ENCODE measurements at regions not wholly inside any gene's neighbourhood (a gene's known extent, or its start where the extent isn't known, plus 50 kb on each side); places are given as distances from the start of the nearest gene placed in this dataset.

DNA sequence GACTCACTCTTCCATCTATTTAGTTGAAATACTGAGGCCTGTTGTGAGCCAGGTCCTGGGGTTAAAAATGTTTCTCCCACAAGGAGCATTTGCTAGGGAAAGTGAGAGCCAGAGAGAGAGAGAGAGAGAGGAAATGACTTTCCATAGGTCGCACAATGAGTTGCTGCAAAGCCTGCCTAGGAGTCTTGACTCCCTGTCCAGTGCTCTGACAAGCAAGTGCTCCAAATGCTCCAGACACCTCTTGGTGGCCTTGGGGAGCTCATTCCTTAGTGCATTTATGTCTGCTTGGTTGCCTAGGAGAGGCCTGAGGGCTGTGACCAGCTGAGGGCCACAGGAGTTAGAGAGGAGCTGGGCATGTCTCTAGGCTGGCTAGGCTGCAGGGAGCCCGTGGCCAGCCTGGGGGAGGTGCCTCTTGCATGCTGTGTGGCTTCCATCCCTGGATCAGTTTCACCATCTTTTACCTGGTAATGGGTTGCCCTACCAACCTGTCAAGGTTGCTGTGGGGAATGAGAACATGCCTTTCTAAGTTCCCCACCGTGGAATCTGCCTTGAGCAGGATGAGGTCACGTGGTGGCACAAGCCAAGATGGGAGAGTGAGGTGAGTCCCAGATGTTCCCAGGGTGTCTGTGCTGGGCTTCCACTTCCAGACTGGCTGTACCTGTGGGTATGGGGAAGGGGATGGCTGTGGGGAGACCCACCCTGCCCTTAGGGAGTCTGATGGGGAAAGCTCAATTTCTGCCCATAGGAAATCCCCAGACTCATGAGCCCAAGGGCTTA, 105.0 kb downstream of the VEGFA start:
- DNase-seq: no peak
- Mint-ChIP-seq H3K27me3 (peaks cover 4% of the 10 kb centered on the region), H3K27ac (no peak overlapping the region), H3K36me3 (ENCODE audit: low read depth) (no peaks in the 10 kb centered on the region), H3K9me3 (no peaks in the 10 kb centered on the region), H3K4me1 (no peaks in the 10 kb centered on the region), H3K4me3 (no peak overlapping the region)
- intact Hi-C loops (cut with micrococcal nuclease): no loop called here

DNA sequence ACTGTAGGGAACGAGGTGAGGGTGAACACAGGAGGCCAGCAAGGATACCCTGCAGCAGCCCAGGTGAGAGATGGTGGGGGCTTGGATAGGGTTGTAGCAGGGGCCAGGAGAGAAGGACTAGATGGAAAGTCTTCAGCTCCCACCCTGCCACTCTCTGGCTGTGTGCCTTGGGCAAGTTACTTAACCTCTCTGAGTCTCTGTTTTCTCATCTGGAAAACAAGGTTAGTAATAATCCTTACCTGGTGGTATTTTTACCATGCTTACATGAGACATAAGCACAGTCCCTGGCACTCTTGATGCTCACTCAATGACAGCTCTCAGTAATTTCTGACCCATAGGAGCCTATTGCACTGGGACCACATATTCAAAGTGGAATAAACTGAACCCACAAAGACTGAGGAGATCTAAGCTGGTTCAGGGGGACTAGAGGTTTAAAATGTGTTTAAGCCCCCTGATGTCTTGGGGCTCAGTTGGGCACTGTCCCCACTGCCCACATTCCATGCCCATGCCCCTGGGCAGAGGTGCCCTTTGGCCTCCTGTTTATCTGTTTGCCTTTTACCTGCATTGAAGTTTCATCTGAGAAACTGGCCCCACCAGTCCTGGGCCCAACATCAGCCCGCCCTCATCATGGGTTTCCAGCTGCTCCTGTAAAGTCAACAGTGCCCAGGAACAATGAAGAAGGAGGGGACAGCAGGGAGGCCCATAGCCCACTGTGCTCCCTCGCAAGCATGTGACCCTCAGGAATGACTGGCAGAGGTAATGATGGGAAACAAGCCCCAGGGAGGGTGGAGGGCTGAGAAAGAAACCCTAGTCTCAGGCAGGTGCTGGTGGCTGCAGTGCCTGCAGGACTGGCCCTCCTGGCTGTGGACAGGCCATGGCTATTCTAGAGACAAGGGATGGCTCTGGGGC, 104.0 kb downstream of the VEGFA start:
- Mint-ChIP-seq H3K4me1 (no peaks in the 10 kb centered on the region), H3K36me3 (ENCODE audit: low read depth) (no peaks in the 10 kb centered on the region), H3K4me3 (no peak overlapping the region), H3K27ac (no peak overlapping the region), H3K9me3 (no peaks in the 10 kb centered on the region), H3K27me3 (peaks cover 4% of the 10 kb centered on the region)
- intact Hi-C loops (cut with micrococcal nuclease): no loop called here
- DNase-seq: no peak

DNA sequence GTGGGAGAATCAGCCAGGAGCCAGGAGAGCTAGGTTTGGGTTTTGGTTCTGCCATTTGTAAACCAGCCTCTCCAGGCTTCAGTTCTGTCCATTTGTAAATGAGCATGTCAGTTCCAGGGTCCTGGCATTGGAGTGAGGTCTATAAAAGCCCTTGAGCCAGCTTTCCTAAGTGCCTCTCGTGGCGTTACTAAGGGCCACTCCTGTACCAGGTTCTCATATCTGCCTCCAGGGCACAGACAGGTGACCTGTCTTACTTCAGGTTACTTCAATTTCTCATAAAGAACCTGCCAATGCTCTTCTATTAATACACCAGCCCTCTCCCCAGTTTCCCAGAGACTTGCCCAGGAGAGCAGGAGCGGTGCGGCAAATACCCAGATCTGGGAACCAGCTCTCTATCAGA, 101.9 kb downstream of the VEGFA start:
- Mint-ChIP-seq H3K27me3 (peaks cover 4% of the 10 kb centered on the region), H3K36me3 (ENCODE audit: low read depth) (no peaks in the 10 kb centered on the region), H3K9me3 (no peaks in the 10 kb centered on the region), H3K27ac (no peak overlapping the region), H3K4me3 (no peak overlapping the region), H3K4me1 (no peaks in the 10 kb centered on the region)
- no peak for DNase-seq
- intact Hi-C loops (cut with micrococcal nuclease): no loop called here

GRCh38 chr6:43871284-43871683, 101.3 kb downstream of the VEGFA start:
- intact Hi-C loops (cut with micrococcal nuclease): no loop called here

GRCh38 chr6:43870660-43871061, 100.7 kb downstream of the VEGFA start:
- H3K27me3 Mint-ChIP-seq: peaks cover 4% of the 10 kb centered on the region
- no peaks in the 10 kb centered on the region for H3K4me1 Mint-ChIP-seq
- no peaks in the 10 kb centered on the region for H3K9me3 Mint-ChIP-seq
- DNase-seq: no peak
- no peak overlapping the region for H3K27ac Mint-ChIP-seq
- intact Hi-C loops (cut with micrococcal nuclease): no loop called here
- no peaks in the 10 kb centered on the region for H3K36me3 Mint-ChIP-seq (ENCODE audit: low read depth)
- H3K4me3 Mint-ChIP-seq: no peak overlapping the region

More at GRCh38 chr6:43871284-43871683, 101.3 kb downstream of the VEGFA start:
- H3K27ac Mint-ChIP-seq: no peak overlapping the region
- DNase-seq: no peak
- H3K4me3 Mint-ChIP-seq: no peak overlapping the region
- no peaks in the 10 kb centered on the region for H3K9me3 Mint-ChIP-seq
- peaks cover 4% of the 10 kb centered on the region for H3K27me3 Mint-ChIP-seq
- no peaks in the 10 kb centered on the region for H3K36me3 Mint-ChIP-seq (ENCODE audit: low read depth)
- H3K4me1 Mint-ChIP-seq: no peaks in the 10 kb centered on the region

DNA sequence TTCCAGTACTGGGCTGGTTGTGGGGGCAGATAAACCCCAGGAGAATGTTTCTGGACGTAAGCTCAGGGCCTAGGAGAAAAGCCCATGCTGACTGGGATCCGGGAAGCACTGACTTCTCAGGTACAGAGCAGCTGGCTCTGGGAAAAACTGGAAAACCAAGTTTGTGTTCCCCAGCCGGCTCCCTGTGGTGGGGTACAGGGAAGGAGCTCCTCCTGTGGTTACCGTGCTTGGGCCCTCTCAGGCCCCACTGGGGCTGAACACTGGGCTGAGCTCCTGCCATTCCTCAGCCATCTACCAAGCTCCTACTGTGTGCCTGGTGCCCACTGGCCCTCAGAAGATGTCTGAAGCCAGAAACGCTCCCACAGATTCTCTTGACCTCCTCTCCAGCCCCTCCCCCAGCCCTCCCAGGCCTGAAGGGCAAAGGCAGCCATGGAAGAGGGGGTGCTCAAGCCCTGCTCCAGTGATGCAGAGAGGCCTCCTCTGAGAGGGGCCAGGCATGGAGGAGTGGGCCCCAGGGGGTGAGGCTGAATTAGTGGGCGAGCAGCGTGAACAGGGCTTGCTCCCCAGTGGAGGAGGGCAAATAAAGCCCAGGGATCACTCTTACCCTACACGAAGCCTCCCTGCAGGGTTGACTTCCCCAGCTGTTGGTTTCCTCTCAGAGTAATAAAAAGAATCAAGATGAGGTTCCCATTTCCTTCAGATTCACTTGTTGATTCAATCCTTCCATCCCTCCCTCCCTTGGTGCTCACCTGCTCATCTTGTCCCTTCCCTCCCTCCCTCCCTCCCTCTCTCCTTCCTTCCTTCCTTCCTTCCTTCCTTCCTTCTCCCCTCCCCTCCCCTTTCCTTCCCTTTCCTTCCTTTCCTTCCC, 100.0 kb downstream of the VEGFA start:
- intact Hi-C loops (cut with micrococcal nuclease): no loop called here
- Mint-ChIP-seq H3K27ac (no peak overlapping the region), H3K4me1 (no peaks in the 10 kb centered on the region), H3K4me3 (no peak overlapping the region), H3K9me3 (no peaks in the 10 kb centered on the region), H3K27me3 (peaks cover 4% of the 10 kb centered on the region), H3K36me3 (ENCODE audit: low read depth) (no peaks in the 10 kb centered on the region)
- DNase-seq: no peak

GRCh38 chr6:43869079-43869710, 99.2 kb downstream of the VEGFA start:
- H3K9me3 Mint-ChIP-seq: no peaks in the 10 kb centered on the region
- no peak overlapping the region for H3K27ac Mint-ChIP-seq
- no peaks in the 10 kb centered on the region for H3K4me1 Mint-ChIP-seq
- no peaks in the 10 kb centered on the region for H3K36me3 Mint-ChIP-seq (ENCODE audit: low read depth)
- intact Hi-C loops (cut with micrococcal nuclease): no loop called here
- peaks cover 4% of the 10 kb centered on the region for H3K27me3 Mint-ChIP-seq
- no peak overlapping the region for H3K4me3 Mint-ChIP-seq
- DNase-seq: no peak

- DNase-seq: no peak
- H3K27ac Mint-ChIP-seq: no peak overlapping the region
- H3K27me3 Mint-ChIP-seq: peaks cover 7% of the 10 kb centered on the region
- H3K4me3 Mint-ChIP-seq: no peak overlapping the region
- H3K9me3 Mint-ChIP-seq: no peaks in the 10 kb centered on the region
- H3K36me3 Mint-ChIP-seq (ENCODE audit: low read depth): no peaks in the 10 kb centered on the region
- intact Hi-C loops (cut with micrococcal nuclease): no loop called here
- H3K4me1 Mint-ChIP-seq: no peaks in the 10 kb centered on the region
Observed at GRCh38 chr6:43868467-43868866, 98.5 kb downstream of the VEGFA start.

DNA sequence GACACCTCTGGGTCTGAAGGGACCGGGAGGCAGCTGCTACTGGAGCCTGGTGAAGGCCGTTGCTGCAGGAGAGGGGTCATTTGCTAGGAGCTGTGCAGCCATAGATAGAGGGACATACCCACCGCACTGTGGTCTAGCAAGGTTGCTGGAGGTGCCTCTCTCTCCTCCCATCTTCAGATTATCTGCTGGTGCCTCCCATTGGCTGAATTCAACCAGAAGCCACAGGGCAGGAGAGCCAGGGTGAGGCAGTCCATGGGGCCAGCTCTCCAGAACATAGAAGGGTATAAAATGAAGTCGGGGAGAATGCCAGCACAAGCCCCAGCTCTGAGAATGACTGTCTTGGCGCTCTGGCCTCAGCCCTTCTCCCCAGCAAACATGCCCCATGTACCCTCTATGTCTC, 98.0 kb downstream of the VEGFA start:
- no peaks in the 10 kb centered on the region for H3K4me1 Mint-ChIP-seq
- no peak for DNase-seq
- no peak overlapping the region for H3K4me3 Mint-ChIP-seq
- no peaks in the 10 kb centered on the region for H3K9me3 Mint-ChIP-seq
- H3K36me3 Mint-ChIP-seq (ENCODE audit: low read depth): no peaks in the 10 kb centered on the region
- intact Hi-C loops (cut with micrococcal nuclease): no loop called here
- peaks cover 7% of the 10 kb centered on the region for H3K27me3 Mint-ChIP-seq
- no peak overlapping the region for H3K27ac Mint-ChIP-seq

- Mint-ChIP-seq H3K9me3 (no peaks in the 10 kb centered on the region), H3K27me3 (peaks cover 5% of the 10 kb centered on the region), H3K4me3 (no peak overlapping the region), H3K27ac (no peak overlapping the region), H3K4me1 (no peaks in the 10 kb centered on the region), H3K36me3 (ENCODE audit: low read depth) (no peaks in the 10 kb centered on the region)
- intact Hi-C loops (cut with micrococcal nuclease): no loop called here
- DNase-seq: no peak
Observed at GRCh38 chr6:43867246-43867645, 97.2 kb downstream of the VEGFA start.

- H3K9me3 Mint-ChIP-seq: no peaks in the 10 kb centered on the region
- DNase-seq: no peak
- no peaks in the 10 kb centered on the region for H3K36me3 Mint-ChIP-seq (ENCODE audit: low read depth)
- H3K4me1 Mint-ChIP-seq: no peaks in the 10 kb centered on the region
- intact Hi-C loops (cut with micrococcal nuclease): no loop called here
- H3K27ac Mint-ChIP-seq: no peak overlapping the region
- peaks cover 5% of the 10 kb centered on the region for H3K27me3 Mint-ChIP-seq
- H3K4me3 Mint-ChIP-seq: no peak overlapping the region
Observed at GRCh38 chr6:43865932-43866645, 96.1 kb downstream of the VEGFA start.

DNA sequence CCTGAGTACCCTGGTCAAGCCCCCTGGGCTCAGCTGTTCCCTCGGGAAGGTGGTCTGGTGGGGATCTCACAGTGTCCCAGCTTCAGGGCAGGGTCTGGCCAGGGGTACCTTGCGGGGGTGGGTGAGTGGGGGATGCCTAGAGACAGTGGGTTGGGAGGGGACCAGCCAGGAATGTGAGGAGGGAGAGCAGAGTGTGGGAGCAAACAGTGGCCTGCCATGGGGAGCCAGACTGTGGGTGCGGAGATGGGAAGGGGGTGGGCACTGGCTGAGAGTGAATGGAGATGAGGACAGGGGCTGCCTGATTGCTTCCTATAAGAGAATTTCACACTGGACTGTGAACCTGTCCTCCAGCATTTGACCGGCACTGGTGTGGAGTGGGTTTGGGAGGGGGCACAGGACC, 95.1 kb downstream of the VEGFA start:
- peaks cover 5% of the 10 kb centered on the region for H3K27me3 Mint-ChIP-seq
- H3K27ac Mint-ChIP-seq: no peak overlapping the region
- H3K9me3 Mint-ChIP-seq: no peaks in the 10 kb centered on the region
- intact Hi-C loops (cut with micrococcal nuclease): no loop called here
- H3K4me1 Mint-ChIP-seq: no peaks in the 10 kb centered on the region
- no peaks in the 10 kb centered on the region for H3K36me3 Mint-ChIP-seq (ENCODE audit: low read depth)
- H3K4me3 Mint-ChIP-seq: no peak overlapping the region
- no peak for DNase-seq

GRCh38 chr6:43862925-43863324, 92.9 kb downstream of the VEGFA start:
- peaks cover 5% of the 10 kb centered on the region for H3K27me3 Mint-ChIP-seq

More at GRCh38 chr6:43862925-43863324, 92.9 kb downstream of the VEGFA start:
- no peak overlapping the region for H3K27ac Mint-ChIP-seq
- no peaks in the 10 kb centered on the region for H3K9me3 Mint-ChIP-seq
- intact Hi-C loops (cut with micrococcal nuclease): no loop called here
- H3K4me3 Mint-ChIP-seq: no peak overlapping the region
- H3K4me1 Mint-ChIP-seq: no peaks in the 10 kb centered on the region
- DNase-seq: no peak
- no peaks in the 10 kb centered on the region for H3K36me3 Mint-ChIP-seq (ENCODE audit: low read depth)
